ENCODE measurements at regions not wholly inside any gene's neighbourhood (a gene's known extent, or its start where the extent isn't known, plus 50 kb on each side); places are given as distances from the start of the nearest gene placed in this dataset.

DNA sequence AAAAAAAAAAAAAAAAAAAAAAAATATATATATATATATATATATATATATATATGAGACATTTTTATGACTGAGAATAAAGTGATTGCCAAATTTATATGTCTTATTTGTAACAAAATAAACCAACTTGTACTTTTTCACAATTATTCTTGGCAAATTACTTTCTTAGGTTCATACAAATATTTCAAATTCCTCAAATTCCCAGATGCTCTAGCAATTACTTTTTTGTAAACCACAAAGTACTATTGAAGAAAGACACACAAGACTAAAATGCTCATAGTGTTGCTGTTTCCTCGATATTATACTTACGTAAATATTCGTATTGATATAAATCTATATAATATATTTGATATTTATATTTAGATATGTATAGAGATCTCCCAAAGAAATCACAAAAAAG is 390.0 kb downstream of the FAT4 start:
- Histone ChIP-seq H3K4me1 (no peaks in the 10 kb centered on the region), H3K27ac (no peak overlapping the region), H3K9me3 (no peaks in the 10 kb centered on the region), H3K27me3 (no peaks in the 10 kb centered on the region), H3K36me3 (no peaks in the 10 kb centered on the region), H3K4me3 (no peak overlapping the region)
- in situ Hi-C loops (cut with MboI; ENCODE audit: low sequenced_read_pairs in 4 of 4) (no loop called here), intact Hi-C loops (cut with DNase I; ENCODE audit: low total_unique reads) (no loop called here)
- ATAC-seq (no peak), DNase-seq (no peak)
- no peak for TF ChIP-seq POLR2A (IDR thresholded peaks at IDR 0.05)
- TF ChIP-seq, protein P1, sequence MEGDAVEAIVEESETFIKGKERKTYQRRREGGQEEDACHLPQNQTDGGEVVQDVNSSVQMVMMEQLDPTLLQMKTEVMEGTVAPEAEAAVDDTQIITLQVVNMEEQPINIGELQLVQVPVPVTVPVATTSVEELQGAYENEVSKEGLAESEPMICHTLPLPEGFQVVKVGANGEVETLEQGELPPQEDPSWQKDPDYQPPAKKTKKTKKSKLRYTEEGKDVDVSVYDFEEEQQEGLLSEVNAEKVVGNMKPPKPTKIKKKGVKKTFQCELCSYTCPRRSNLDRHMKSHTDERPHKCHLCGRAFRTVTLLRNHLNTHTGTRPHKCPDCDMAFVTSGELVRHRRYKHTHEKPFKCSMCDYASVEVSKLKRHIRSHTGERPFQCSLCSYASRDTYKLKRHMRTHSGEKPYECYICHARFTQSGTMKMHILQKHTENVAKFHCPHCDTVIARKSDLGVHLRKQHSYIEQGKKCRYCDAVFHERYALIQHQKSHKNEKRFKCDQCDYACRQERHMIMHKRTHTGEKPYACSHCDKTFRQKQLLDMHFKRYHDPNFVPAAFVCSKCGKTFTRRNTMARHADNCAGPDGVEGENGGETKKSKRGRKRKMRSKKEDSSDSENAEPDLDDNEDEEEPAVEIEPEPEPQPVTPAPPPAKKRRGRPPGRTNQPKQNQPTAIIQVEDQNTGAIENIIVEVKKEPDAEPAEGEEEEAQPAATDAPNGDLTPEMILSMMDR (IDR thresholded peaks at IDR 0.05 in 4 of 5, conservative IDR thresholded peaks at IDR 0.05 in 1 of 5) = no peak

- ATAC-seq (no peak), DNase-seq (no peak)
- H3K27ac ChIP-seq = no peak overlapping the region
- no peaks in the 10 kb centered on the region for H3K4me1 ChIP-seq
- no peaks in the 10 kb centered on the region for H3K27me3 ChIP-seq
- no peaks in the 10 kb centered on the region for H3K36me3 ChIP-seq
- H3K9me3 ChIP-seq = no peaks in the 10 kb centered on the region
- intact Hi-C loops (cut with DNase I; ENCODE audit: low total_unique reads) = no loop called here
- in situ Hi-C loops (cut with MboI; ENCODE audit: low sequenced_read_pairs in 4 of 4) = no loop called here
- H3K4me3 ChIP-seq = no peak overlapping the region
- TF ChIP-seq POLR2A (IDR thresholded peaks at IDR 0.05) = no peak
- TF ChIP-seq, protein P1 (IDR thresholded peaks at IDR 0.05 in 4 of 5, conservative IDR thresholded peaks at IDR 0.05 in 1 of 5) = no peak
Observed at GRCh38 chr4:125705681-125706080, 390.9 kb downstream of the FAT4 start.

GRCh38 chr4:125707397-125707796 is 392.6 kb downstream of the FAT4 start:
- DNase-seq (no peak), ATAC-seq (no peak)
- TF ChIP-seq, protein P1 (IDR thresholded peaks at IDR 0.05 in 4 of 5, conservative IDR thresholded peaks at IDR 0.05 in 1 of 5) = no peak
- TF ChIP-seq POLR2A (IDR thresholded peaks at IDR 0.05) = no peak
- H3K36me3 ChIP-seq = no peaks in the 10 kb centered on the region
- in situ Hi-C loops (cut with MboI; ENCODE audit: low sequenced_read_pairs in 4 of 4) (no loop called here), intact Hi-C loops (cut with DNase I; ENCODE audit: low total_unique reads) (no loop called here)
- H3K27ac ChIP-seq = no peak overlapping the region
- no peak overlapping the region for H3K4me3 ChIP-seq
- H3K27me3 ChIP-seq = no peaks in the 10 kb centered on the region
- H3K9me3 ChIP-seq = no peaks in the 10 kb centered on the region
- no peaks in the 10 kb centered on the region for H3K4me1 ChIP-seq

DNA sequence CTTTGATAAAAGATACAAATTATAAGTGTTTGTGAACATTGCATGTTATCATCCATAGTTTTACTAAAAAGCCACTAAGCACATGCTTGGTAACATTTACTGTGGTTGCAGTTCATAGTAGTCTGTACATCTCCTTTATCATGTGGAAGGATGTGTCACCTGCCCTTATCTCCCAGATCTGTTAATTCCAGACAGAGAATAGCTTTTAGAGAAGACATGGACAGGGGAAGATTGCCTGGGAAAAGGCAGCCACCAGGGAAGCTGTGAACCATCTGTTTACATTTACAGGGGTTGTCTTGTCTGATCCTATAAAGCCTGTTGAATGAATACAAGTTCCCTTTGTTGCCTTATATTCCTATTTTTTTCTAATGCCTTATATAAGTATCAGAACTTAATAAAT is 396.0 kb downstream of the FAT4 start:
- Histone ChIP-seq H3K36me3 (no peaks in the 10 kb centered on the region), H3K27ac (no peak overlapping the region), H3K27me3 (no peaks in the 10 kb centered on the region), H3K4me1 (no peaks in the 10 kb centered on the region), H3K4me3 (no peak overlapping the region), H3K9me3 (no peaks in the 10 kb centered on the region)
- in situ Hi-C loops (cut with MboI; ENCODE audit: low sequenced_read_pairs in 4 of 4) (no loop called here), intact Hi-C loops (cut with DNase I; ENCODE audit: low total_unique reads) (no loop called here)
- ATAC-seq (no peak), DNase-seq (no peak)
- no peak for TF ChIP-seq POLR2A (IDR thresholded peaks at IDR 0.05)
- TF ChIP-seq, protein P1 (IDR thresholded peaks at IDR 0.05 in 4 of 5, conservative IDR thresholded peaks at IDR 0.05 in 1 of 5) = no peak

DNA sequence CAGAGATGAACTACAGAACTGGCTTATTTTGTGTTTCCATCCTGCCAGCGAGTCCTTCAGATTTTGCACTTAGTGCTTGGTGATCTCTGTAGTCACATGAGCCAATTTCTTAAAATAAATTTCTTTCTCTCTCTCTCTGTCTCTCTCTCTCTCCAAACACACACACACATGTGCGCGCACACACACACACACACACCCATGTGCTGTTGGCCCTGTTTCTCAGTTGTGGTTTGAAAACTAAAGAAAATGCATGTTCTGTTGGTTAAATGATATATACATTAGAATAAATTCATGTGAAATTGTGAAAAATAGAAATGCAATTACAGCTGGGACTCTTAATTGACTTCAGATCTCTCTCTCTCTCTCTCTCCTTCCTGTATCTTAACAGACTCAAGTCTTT is 399.3 kb downstream of the FAT4 start:
- Histone ChIP-seq H3K9me3 (no peaks in the 10 kb centered on the region), H3K4me3 (no peak overlapping the region), H3K4me1 (no peaks in the 10 kb centered on the region), H3K27me3 (no peaks in the 10 kb centered on the region), H3K27ac (no peak overlapping the region), H3K36me3 (no peaks in the 10 kb centered on the region)
- ATAC-seq (no peak), DNase-seq (no peak)
- in situ Hi-C loops (cut with MboI; ENCODE audit: low sequenced_read_pairs in 4 of 4) = no loop called here
- no peak for TF ChIP-seq POLR2A (IDR thresholded peaks at IDR 0.05)
- TF ChIP-seq, protein P1 (IDR thresholded peaks at IDR 0.05 in 4 of 5, conservative IDR thresholded peaks at IDR 0.05 in 1 of 5) = no peak
- intact Hi-C loops (cut with DNase I; ENCODE audit: low total_unique reads) = no loop called here
